ENCODE measurements at regions not wholly inside any gene's neighbourhood (a gene's known extent, or its start where the extent isn't known, plus 50 kb on each side); places are given as distances from the start of the nearest gene placed in this dataset.

DNA sequence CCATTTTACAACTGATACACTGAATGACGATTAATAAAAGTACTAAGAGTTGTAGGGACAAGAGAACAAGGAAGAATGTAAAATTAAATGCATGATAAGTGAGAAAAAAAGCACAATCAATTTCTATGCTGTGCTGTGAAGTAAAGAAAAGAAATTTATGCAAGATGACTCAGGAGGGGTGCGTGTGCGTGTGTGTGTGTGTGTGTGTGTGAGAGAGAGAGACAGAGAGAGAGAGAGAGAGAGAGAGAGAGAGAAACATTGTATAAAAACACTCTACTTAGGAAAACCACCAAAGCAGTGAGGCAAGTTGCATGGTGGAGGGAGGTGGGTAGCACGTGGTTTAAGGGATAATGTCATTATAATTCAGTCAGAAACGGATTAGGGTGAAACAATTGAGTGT, 580.8 kb upstream of the ALCAM start:
- ATAC-seq (ENCODE audit: insufficient read depth, low read depth) (no peak), DNase-seq (no peak)
- Histone ChIP-seq H3K4me2 (ENCODE audit: insufficient read depth, low read length) (no peak overlapping the region), H2AFZ (ENCODE audit: low read depth, low read length) (no peak overlapping the region), H3K27ac (ENCODE audit: low read length) (no peak overlapping the region), H3K4me1 (ENCODE audit: insufficient read depth, low read length) (no peaks in the 10 kb centered on the region), H3K79me2 (ENCODE audit: insufficient read depth, low read length) (no peaks in the 10 kb centered on the region), H3K4me3 (ENCODE audit: low read depth in 1 of 2, low read length in 2 of 2) (no peak overlapping the region), H3K9ac (ENCODE audit: low read depth, low read length) (no peak overlapping the region), H3K27me3 (ENCODE audit: insufficient read depth, low read length, poor library complexity) (no peaks in the 10 kb centered on the region), H3K9me3 (ENCODE audit: insufficient read depth, low read length, severe bottlenecking) (no peaks in the 10 kb centered on the region), H4K20me1 (ENCODE audit: insufficient read depth, low read length) (no peaks in the 10 kb centered on the region), H3K36me3 (ENCODE audit: insufficient read depth, low read length) (no peaks in the 10 kb centered on the region)
- TF ChIP-seq EZH2 (IDR thresholded peaks at IDR 0.05; ENCODE audit: borderline replicate concordance, low read depth, low read length, severe bottlenecking): no peak
- no peak for TF ChIP-seq CTCF (IDR thresholded peaks at IDR 0.05; ENCODE audit: borderline replicate concordance, extremely low read depth, low read length, poor library complexity, severe bottlenecking)

DNA sequence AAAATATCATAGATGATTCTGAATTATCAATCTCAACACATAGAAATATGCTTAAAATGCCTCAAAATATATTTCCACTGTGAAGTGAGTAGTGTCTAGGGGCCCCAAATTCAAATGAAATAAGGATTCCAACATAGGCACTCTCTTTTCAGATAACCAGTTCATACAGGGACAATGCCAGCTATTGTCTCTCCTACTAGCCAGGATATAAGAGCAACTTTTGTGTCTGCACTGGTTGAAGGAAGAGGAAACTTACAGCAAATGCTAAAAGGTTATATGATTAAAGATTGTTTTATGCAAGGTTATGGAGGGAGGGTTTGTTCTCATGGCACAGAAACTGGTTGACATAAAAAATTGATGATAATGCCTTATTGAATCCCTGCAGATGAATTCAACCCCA, 579.4 kb upstream of the ALCAM start:
- Histone ChIP-seq H2AFZ (ENCODE audit: low read depth, low read length) (no peak overlapping the region), H3K27ac (ENCODE audit: low read length) (no peak overlapping the region), H3K4me2 (ENCODE audit: insufficient read depth, low read length) (no peak overlapping the region), H3K79me2 (ENCODE audit: insufficient read depth, low read length) (no peaks in the 10 kb centered on the region), H3K27me3 (ENCODE audit: insufficient read depth, low read length, poor library complexity) (no peaks in the 10 kb centered on the region), H4K20me1 (ENCODE audit: insufficient read depth, low read length) (no peaks in the 10 kb centered on the region), H3K9me3 (ENCODE audit: insufficient read depth, low read length, severe bottlenecking) (no peaks in the 10 kb centered on the region), H3K4me3 (ENCODE audit: low read depth in 1 of 2, low read length in 2 of 2) (no peak overlapping the region), H3K4me1 (ENCODE audit: insufficient read depth, low read length) (no peaks in the 10 kb centered on the region), H3K36me3 (ENCODE audit: insufficient read depth, low read length) (no peaks in the 10 kb centered on the region), H3K9ac (ENCODE audit: low read depth, low read length) (no peak overlapping the region)
- ATAC-seq (ENCODE audit: insufficient read depth, low read depth): no peak
- no peak for DNase-seq
- no peak for TF ChIP-seq CTCF (IDR thresholded peaks at IDR 0.05; ENCODE audit: borderline replicate concordance, extremely low read depth, low read length, poor library complexity, severe bottlenecking)
- no peak for TF ChIP-seq EZH2 (IDR thresholded peaks at IDR 0.05; ENCODE audit: borderline replicate concordance, low read depth, low read length, severe bottlenecking)

GRCh38 chr3:104788807-104789206, 577.9 kb upstream of the ALCAM start:
- Histone ChIP-seq H2AFZ (ENCODE audit: low read depth, low read length) (no peak overlapping the region), H3K36me3 (ENCODE audit: insufficient read depth, low read length) (no peaks in the 10 kb centered on the region), H4K20me1 (ENCODE audit: insufficient read depth, low read length) (no peaks in the 10 kb centered on the region), H3K9ac (ENCODE audit: low read depth, low read length) (no peak overlapping the region), H3K9me3 (ENCODE audit: insufficient read depth, low read length, severe bottlenecking) (no peaks in the 10 kb centered on the region), H3K4me3 (ENCODE audit: low read depth in 1 of 2, low read length in 2 of 2) (no peak overlapping the region), H3K4me1 (ENCODE audit: insufficient read depth, low read length) (no peaks in the 10 kb centered on the region), H3K27me3 (ENCODE audit: insufficient read depth, low read length, poor library complexity) (no peaks in the 10 kb centered on the region), H3K79me2 (ENCODE audit: insufficient read depth, low read length) (no peaks in the 10 kb centered on the region), H3K27ac (ENCODE audit: low read length) (no peak overlapping the region), H3K4me2 (ENCODE audit: insufficient read depth, low read length) (no peak overlapping the region)
- no peak for ATAC-seq (ENCODE audit: insufficient read depth, low read depth)
- no peak for TF ChIP-seq EZH2 (IDR thresholded peaks at IDR 0.05; ENCODE audit: borderline replicate concordance, low read depth, low read length, severe bottlenecking)
- DNase-seq: no peak

GRCh38 chr3:104791331-104791730, 575.4 kb upstream of the ALCAM start:
- no peaks in the 10 kb centered on the region for H3K9me3 ChIP-seq (ENCODE audit: insufficient read depth, low read length, severe bottlenecking)
- H3K4me3 ChIP-seq (ENCODE audit: low read depth in 1 of 2, low read length in 2 of 2): no peak overlapping the region
- no peak overlapping the region for H3K9ac ChIP-seq (ENCODE audit: low read depth, low read length)
- H4K20me1 ChIP-seq (ENCODE audit: insufficient read depth, low read length): no peaks in the 10 kb centered on the region
- no peak for ATAC-seq (ENCODE audit: insufficient read depth, low read depth)
- no peak overlapping the region for H3K27ac ChIP-seq (ENCODE audit: low read length)
- no peaks in the 10 kb centered on the region for H3K79me2 ChIP-seq (ENCODE audit: insufficient read depth, low read length)
- H3K4me2 ChIP-seq (ENCODE audit: insufficient read depth, low read length): no peak overlapping the region
- no peak overlapping the region for H2AFZ ChIP-seq (ENCODE audit: low read depth, low read length)
- TF ChIP-seq CTCF (IDR thresholded peaks at IDR 0.05; ENCODE audit: borderline replicate concordance, extremely low read depth, low read length, poor library complexity, severe bottlenecking) (no peak), EZH2 (IDR thresholded peaks at IDR 0.05; ENCODE audit: borderline replicate concordance, low read depth, low read length, severe bottlenecking) (no peak)
- H3K27me3 ChIP-seq (ENCODE audit: insufficient read depth, low read length, poor library complexity): no peaks in the 10 kb centered on the region
- no peaks in the 10 kb centered on the region for H3K4me1 ChIP-seq (ENCODE audit: insufficient read depth, low read length)
- no peaks in the 10 kb centered on the region for H3K36me3 ChIP-seq (ENCODE audit: insufficient read depth, low read length)
- DNase-seq: no peak
